ENCODE measurements at regions not wholly inside any gene's neighbourhood (a gene's known extent, or its start where the extent isn't known, plus 50 kb on each side); places are given as distances from the start of the nearest gene placed in this dataset.

DNA sequence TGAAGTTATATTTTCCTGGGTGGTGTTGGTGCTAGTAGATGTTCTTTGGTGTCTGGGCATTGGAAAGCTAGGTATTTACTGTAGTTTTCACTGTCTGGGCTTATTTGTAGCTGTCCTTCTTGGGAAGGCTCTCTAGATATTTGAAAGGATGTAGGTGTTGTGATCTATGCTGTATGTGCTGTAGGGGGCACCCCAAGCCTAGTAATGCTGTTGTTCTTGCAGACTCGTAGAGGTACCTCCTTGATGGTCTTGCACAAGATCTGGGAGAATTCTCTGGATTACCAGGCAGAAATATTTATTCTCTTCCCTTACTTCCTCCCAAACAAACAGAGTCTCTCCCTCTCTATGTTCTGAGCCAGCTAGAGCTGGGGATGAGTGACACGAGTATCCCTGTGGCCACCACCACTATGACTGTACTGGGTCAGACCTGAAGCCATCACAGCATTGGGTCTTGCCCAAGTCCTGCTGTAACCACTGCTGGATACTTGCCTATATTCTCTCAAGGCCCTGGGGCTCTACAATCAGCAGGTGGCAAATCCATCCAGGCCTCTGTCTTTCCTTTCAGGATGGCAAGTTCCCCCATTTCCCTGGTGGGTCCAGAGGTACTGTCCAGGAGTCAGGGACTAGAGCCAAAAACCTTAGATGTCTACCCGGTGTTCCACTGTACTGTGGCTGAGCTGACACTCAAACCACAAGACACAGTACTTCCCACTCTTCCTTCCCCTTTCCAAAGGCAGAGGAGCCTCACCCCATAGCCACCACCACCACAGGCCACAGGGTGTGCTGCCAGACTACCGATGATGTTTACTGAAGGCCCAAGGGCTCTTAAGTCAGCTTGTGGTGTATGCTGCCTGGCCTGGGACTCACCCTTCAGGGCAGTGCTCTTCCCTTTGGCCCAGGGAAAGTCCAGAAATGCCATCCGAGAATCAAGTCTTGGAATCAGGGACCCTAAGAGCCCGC, 195.2 kb upstream of the DPPA4 start:
- no peaks in the 10 kb centered on the region for H3K27me3 Mint-ChIP-seq (ENCODE audit: low read depth)
- H3K36me3 Mint-ChIP-seq (ENCODE audit: insufficient read depth in 2 of 2): no peaks in the 10 kb centered on the region
- no peak overlapping the region for H3K4me3 Mint-ChIP-seq
- no peaks in the 10 kb centered on the region for H3K9me3 Mint-ChIP-seq
- H3K27ac Mint-ChIP-seq: no peak overlapping the region
- peak; percentile 57 to 67 for ATAC-seq (replicated peaks in 1 of 2)
- H3K4me1 Mint-ChIP-seq (ENCODE audit: low read depth): no peaks in the 10 kb centered on the region
- peak; percentile 31 to 38 for DNase-seq

DNA sequence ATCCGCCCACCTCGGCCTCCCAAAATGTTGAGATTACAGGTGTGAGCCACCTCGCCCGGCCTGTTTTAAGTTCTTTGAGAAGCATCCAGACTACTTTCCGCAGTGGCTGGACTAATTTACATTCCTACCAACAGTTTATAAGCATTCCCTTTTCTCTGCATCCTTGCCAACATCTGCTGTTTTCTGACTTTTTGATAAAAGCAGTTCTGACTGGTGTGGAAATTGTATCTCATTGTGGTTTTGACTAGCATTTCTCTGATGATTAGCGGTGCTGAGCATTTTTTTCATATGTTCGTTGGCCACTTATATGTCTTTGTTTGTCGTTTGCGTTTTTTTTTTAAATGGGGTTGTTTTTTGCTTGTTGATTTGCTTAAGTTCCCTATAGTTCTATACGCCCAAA, 208.4 kb upstream of the DPPA4 start:
- Mint-ChIP-seq H3K9me3 (peaks cover 4 to 6% of the 10 kb centered on the region in 2 donors), H3K4me3 (no peak overlapping the region), H3K36me3 (ENCODE audit: insufficient read depth in 2 of 2) (peaks cover 0 to 2% of the 10 kb centered on the region in 2 donors), H3K27me3 (ENCODE audit: low read depth) (no peaks in the 10 kb centered on the region), H3K27ac (no peak overlapping the region), H3K4me1 (ENCODE audit: low read depth) (no peaks in the 10 kb centered on the region)
- no peak for DNase-seq
- ATAC-seq (replicated peaks in 1 of 2): no peak

DNA sequence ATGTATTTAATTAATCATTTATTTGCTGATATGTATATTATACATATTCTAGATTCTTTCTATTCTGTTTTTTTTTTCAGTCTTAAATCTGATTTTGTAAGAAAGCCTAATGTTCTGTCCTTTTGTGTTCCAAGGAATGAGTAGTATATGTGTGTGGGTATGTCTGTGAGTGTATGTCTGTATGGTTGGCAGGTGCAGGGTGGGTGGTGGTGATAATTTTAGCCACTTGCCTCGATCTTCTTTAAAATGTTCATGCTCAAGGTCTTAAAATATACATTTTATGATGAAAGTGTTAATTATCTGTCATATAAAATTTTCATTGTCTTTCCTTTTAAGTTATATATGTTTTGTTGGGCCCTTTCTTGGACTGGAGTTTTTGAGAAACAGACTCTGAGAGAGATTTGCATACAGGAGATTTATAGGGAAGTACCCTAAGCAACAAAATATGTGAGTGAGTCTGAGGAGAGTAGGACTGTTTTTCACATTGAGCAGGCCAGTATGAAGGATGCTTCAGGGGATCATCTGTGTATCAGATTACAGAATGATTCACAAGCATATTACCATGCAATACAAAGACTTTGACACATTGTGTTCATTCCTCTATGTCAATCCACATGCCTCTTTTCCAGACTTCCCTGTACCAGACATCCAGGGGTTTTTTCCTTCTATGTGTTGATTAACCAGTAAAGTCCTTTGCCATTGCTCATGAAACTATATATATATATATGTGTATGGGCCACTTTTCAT, 211.0 kb upstream of the DPPA4 start:
- Mint-ChIP-seq H3K36me3 (ENCODE audit: insufficient read depth in 2 of 2) (peaks cover 0 to 2% of the 10 kb centered on the region in 2 donors), H3K27me3 (ENCODE audit: low read depth) (peaks cover 8% of the 10 kb centered on the region), H3K27ac (no peak overlapping the region), H3K4me1 (ENCODE audit: low read depth) (peaks cover 6% of the 10 kb centered on the region), H3K9me3 (peaks cover 2 to 3% of the 10 kb centered on the region in 2 donors), H3K4me3 (no peak overlapping the region)
- DNase-seq (no peak), ATAC-seq (replicated peaks in 1 of 2) (no peak)

DNA sequence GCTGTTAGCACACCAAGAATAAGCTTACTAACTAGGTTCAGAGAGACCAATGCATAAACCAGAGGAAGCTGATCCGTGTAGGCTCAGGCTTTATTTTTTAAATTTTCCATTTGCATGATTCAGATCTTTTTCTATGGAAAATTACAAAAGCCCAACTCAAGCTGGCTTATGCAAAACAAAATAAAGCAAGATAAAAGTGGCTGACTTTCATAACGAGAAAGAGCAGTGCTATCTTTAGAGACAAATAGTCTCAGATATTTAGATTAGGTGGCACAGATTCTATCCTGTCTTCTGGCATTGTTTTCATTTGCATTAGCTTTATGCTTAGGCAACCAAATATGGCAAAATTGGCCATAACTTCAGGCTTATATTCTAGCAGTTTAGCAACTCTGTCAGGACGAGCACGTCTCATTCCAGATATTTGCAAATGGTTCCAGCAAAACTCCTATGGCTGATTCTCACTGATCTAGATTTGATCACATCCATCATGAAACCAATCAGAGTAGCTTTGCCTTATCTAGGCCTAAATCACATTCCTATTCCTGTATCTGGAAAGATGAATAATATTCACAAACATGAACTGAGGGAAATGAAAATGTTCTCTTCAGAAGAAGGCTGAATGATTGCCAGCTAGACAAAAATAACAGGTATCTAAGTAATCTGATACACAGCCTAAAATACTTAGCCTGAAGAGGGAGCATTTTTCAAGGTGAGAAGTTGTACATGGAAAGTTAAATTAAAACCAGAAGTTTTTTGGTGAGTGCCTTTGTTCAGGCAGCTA, 216.4 kb upstream of the DPPA4 start:
- Mint-ChIP-seq H3K4me1 (ENCODE audit: low read depth) (peaks cover 6% of the 10 kb centered on the region), H3K27me3 (ENCODE audit: low read depth) (peaks cover 8% of the 10 kb centered on the region), H3K27ac (no peak overlapping the region), H3K36me3 (ENCODE audit: insufficient read depth in 2 of 2) (peaks cover 5% of the 10 kb centered on the region in 2 donors), H3K4me3 (no peak overlapping the region), H3K9me3 (peaks cover 5 to 6% of the 10 kb centered on the region in 2 donors)
- ATAC-seq (replicated peaks in 1 of 2): no peak
- no peak for DNase-seq

DNA sequence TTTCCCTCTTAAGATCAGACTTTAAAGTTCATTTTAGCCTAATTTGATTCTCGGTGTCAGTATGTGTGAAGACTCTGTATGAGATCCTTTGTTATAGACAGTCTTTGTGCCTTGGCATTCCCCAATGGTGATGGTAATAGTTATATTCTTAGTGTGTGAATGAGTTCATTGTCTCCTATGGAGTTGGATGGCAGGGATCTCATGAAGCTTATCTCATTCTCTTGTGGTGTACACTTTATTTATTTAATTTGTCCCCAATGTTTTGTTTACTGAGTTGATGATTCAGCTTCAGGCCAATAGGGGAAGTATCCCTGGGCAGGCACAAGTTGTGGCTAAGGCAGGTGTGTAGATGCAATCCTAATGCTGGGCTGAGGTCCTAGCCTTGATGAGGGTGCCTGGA, 222.0 kb upstream of the DPPA4 start:
- Mint-ChIP-seq H3K27ac (no peak overlapping the region), H3K4me1 (ENCODE audit: low read depth) (peaks cover 9% of the 10 kb centered on the region), H3K4me3 (no peak overlapping the region), H3K9me3 (peaks cover 8 to 13% of the 10 kb centered on the region in 2 donors), H3K36me3 (ENCODE audit: insufficient read depth in 2 of 2) (peaks cover 5 to 9% of the 10 kb centered on the region in 2 donors), H3K27me3 (ENCODE audit: low read depth) (no peaks in the 10 kb centered on the region)
- DNase-seq (no peak), ATAC-seq (replicated peaks in 1 of 2) (no peak)

DNA sequence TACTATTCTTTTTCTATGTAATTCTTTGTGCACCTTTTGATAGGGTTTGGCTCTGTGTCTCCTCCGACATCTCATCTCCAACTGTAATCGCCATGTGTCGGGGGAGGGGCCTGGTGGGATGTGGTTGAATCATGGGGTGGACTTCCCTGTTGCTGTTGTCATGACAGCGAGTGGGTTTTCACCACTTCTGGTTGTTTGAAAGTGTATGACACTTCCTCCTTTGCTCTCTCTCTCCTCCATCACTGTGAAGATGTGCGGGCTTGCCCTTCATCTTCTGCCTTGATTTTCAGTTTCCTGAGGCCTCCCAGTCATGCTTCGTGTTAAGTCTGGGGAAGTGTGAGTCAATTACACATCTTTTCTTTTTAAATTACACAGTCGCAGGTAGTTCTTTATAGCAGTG, 225.8 kb upstream of the DPPA4 start:
- Mint-ChIP-seq H3K9me3 (peaks cover 5 to 10% of the 10 kb centered on the region in 2 donors), H3K27me3 (ENCODE audit: low read depth) (no peaks in the 10 kb centered on the region), H3K4me1 (ENCODE audit: low read depth) (peaks cover 9% of the 10 kb centered on the region), H3K36me3 (ENCODE audit: insufficient read depth in 2 of 2) (peaks cover 0 to 4% of the 10 kb centered on the region in 2 donors), H3K4me3 (peak overlapping the region; percentile 10 to 50), H3K27ac (no peak overlapping the region)
- ATAC-seq (replicated peaks in 1 of 2) (peak; percentile 87), DNase-seq (peak; percentile 23 to 36)

DNA sequence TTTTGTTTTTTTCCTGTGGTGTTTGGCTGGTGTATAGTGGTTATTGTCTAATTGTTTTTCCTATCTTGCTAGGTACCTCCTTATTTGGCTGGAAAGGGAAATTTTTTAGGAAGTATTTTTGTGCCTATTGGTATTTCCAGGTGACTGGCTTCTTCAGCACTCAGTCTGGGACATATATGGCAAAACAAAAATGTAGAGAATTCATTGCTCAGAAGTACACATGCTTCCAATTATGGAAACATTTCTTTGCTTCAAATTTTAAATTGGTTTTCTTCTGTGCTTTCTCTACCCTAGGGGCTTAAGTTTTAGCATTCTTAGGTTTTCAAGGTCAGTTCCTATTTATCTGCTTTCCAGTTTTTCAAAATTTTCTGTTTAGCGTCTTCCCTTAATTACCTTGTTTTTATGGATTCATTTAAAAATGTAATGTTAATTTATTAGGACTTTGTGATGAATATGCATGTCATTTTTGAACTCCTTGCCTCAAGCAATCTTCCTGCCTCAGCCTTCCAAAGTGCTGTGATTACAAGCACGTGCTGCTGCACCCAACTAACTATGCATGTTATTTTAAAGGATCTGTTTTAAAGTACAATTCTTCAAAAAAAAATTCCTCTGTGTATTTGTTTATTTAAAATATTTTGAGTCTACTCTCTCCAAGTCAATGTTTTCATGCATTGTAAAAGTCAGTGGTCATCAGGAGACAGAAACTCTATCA, 231.9 kb upstream of the DPPA4 start:
- Mint-ChIP-seq H3K27me3 (ENCODE audit: low read depth) (no peaks in the 10 kb centered on the region), H3K9me3 (peaks cover 0 to 2% of the 10 kb centered on the region in 2 donors), H3K4me1 (ENCODE audit: low read depth) (no peaks in the 10 kb centered on the region), H3K36me3 (ENCODE audit: insufficient read depth in 2 of 2) (no peaks in the 10 kb centered on the region), H3K27ac (no peak overlapping the region), H3K4me3 (no peak overlapping the region)
- ATAC-seq (replicated peaks in 1 of 2): no peak
- DNase-seq: no peak

DNA sequence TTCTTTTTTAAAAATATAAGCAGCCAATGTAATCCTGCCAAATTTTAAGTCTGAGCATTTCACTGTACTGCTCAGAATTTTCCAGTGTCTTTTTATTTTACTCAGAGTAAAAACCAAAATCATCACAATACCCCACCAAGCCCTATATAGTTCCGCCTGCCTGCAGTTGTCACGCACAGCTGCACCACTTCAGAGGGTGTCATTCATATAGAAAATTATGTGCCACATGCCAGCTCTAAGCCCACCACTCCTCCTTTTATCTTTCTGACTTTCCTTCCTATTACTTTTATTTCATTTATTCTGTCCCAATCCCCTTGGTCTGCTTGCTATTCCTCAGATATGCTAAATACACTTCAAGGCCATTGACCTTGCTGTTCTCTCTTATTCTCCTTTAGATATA, 233.1 kb upstream of the DPPA4 start:
- Mint-ChIP-seq H3K4me1 (ENCODE audit: low read depth) (no peaks in the 10 kb centered on the region), H3K9me3 (peaks cover 0 to 2% of the 10 kb centered on the region in 2 donors), H3K36me3 (ENCODE audit: insufficient read depth in 2 of 2) (no peaks in the 10 kb centered on the region), H3K4me3 (no peak overlapping the region), H3K27ac (no peak overlapping the region), H3K27me3 (ENCODE audit: low read depth) (no peaks in the 10 kb centered on the region)
- no peak for ATAC-seq (replicated peaks in 1 of 2)
- DNase-seq: no peak

DNA sequence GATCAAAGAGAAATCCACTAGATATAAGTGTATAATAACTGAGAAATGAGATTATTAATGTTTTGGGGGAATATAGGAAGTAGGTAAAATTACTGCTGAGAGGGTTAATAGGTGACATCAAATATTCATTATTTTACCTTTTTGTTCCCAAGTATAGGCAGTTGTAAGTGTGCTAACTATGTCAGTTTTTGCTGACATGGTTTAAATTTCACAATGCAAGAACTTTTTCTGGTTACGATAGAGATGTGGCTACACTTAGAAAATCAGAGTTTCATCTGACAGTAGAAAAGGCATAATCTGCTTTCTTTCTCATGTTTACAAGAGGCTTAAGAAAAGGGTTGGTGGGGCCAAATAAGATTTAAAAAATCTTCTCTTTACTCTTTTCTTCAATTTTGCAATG, 235.0 kb upstream of the DPPA4 start:
- Mint-ChIP-seq H3K4me1 (ENCODE audit: low read depth) (no peaks in the 10 kb centered on the region), H3K4me3 (no peak overlapping the region), H3K36me3 (ENCODE audit: insufficient read depth in 2 of 2) (no peaks in the 10 kb centered on the region), H3K27me3 (ENCODE audit: low read depth) (peaks cover 6% of the 10 kb centered on the region), H3K9me3 (peaks cover 2 to 3% of the 10 kb centered on the region in 2 donors), H3K27ac (no peak overlapping the region)
- DNase-seq (no peak), ATAC-seq (replicated peaks in 1 of 2) (no peak)

DNA sequence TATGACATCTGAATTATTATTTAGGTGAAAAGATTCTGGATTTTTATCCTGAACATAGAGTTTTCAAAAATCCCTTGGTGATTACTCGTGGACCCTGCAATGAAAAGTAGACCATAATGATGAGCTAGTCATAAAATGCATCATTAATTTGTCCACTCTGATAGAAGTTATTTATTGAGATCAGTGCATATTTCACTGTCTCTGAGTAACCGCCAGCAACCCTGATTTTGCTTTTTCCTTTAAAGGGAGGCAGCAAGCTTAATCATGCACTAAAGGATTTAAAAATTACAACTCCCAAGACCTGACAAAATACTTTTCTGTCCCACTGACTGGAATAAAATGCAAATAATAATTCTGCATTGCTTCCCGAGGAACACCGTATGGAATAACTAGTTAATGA, 259.6 kb upstream of the DPPA4 start:
- Mint-ChIP-seq H3K9me3 (peaks cover 3 to 5% of the 10 kb centered on the region in 2 donors), H3K27me3 (ENCODE audit: low read depth) (no peaks in the 10 kb centered on the region), H3K4me1 (ENCODE audit: low read depth) (no peaks in the 10 kb centered on the region), H3K4me3 (no peak overlapping the region), H3K36me3 (ENCODE audit: insufficient read depth in 2 of 2) (peaks cover 0 to 3% of the 10 kb centered on the region in 2 donors), H3K27ac (no peak overlapping the region)
- no peak for ATAC-seq (replicated peaks in 1 of 2)
- DNase-seq: no peak

DNA sequence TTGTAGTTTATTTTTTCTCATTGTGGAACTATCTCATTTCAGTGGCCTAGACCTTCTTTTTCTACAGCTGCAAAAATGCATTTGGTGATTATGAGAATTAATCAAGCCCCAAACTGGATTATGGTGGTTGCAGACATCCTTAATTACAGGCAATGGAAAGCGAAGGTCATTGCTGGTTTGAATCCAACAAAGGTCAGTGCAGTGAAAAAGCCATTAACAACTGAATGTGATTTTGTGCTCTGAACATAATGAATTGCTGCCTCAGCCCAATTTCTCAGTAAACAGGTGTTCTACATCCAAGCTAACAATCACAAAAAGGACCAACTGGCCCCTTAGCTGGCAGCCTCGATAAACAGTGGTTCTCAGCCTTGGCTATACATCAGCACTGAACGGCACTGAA, 260.1 kb upstream of the DPPA4 start:
- Mint-ChIP-seq H3K27me3 (ENCODE audit: low read depth) (no peaks in the 10 kb centered on the region), H3K27ac (no peak overlapping the region), H3K9me3 (peaks cover 4 to 5% of the 10 kb centered on the region in 2 donors), H3K4me3 (no peak overlapping the region), H3K4me1 (ENCODE audit: low read depth) (no peaks in the 10 kb centered on the region), H3K36me3 (ENCODE audit: insufficient read depth in 2 of 2) (peaks cover 0 to 3% of the 10 kb centered on the region in 2 donors)
- ATAC-seq (replicated peaks in 1 of 2): no peak
- no peak for DNase-seq

DNA sequence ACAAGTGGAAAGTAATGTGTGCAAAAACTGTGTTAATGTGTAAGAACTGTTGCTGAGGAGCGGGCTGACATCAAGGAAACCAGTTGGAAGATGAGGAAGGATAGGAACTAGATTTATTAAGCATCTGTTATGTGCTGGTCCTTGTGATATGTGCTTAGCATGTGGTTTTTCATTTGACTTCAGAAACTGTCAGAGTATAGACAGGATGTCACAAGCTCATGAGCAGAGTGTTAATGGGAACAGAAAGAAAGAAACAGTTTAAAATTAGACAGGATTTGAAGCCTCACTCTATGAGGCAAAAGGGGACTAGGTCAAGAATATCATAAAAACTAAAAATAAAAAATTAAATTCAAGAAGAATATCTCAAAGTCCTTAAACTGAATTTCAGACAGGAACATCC, 270.6 kb upstream of the DPPA4 start:
- H3K4me1 Mint-ChIP-seq (ENCODE audit: low read depth): no peaks in the 10 kb centered on the region
- H3K9me3 Mint-ChIP-seq: no peaks in the 10 kb centered on the region
- DNase-seq (no peak), ATAC-seq (replicated peaks in 1 of 2) (no peak)
- no peak overlapping the region for H3K4me3 Mint-ChIP-seq
- H3K36me3 Mint-ChIP-seq (ENCODE audit: insufficient read depth in 2 of 2): no peaks in the 10 kb centered on the region
- no peak overlapping the region for H3K27ac Mint-ChIP-seq
- peaks cover 9% of the 10 kb centered on the region for H3K27me3 Mint-ChIP-seq (ENCODE audit: low read depth)

Measured in activated T-cell treated with anti-CD3 and anti-CD28 coated beads, Interleukin-2, amount 50 U/mL, for 72 hours (primary cell).